HCT116 (cell line): ENCODE measurements at regions not wholly inside any gene's neighbourhood (a gene's known extent, or its start where the extent isn't known, plus 50 kb on each side); places are given as distances from the start of the nearest gene placed in this dataset.
"Not testable (repeated sequence)": the region's sequence is repeated elsewhere in the genome, so short reads cannot be mapped to it uniquely, and the experiment has no call there.

Experiments
- CTCF ChIP-seq, 3 experiments: fragments of 200-600 bp in 1 of 3; sonication (generic) in 1 of 3; IDR thresholded peaks in 2 of 3; conservative IDR thresholded peaks in 1 of 3; 2 replicates each; pipeline ENCODE4 v1.5.1; 2012 to 2017; ENCODE audit warnings: low read depth in 2 of 3, low read length in 2 of 3, antibody characterized with exemption in 1 of 3, borderline replicate concordance in 1 of 3, control low read depth in 1 of 3, mild to moderate bottlenecking in 1 of 3, mixed read lengths in 1 of 3, mixed run types in 1 of 3, moderate library complexity in 1 of 3; ENCODE audit not compliant: insufficient read depth in 1 of 3
- EZH2 ChIP-seq: fragments of 200-600 bp; sonication (generic); IDR thresholded peaks from 2 replicates; pipeline ENCODE4 v1.6.1; 2017; ENCODE audit warnings: antibody characterized with exemption, mixed run types
- EZH2phosphoT487 ChIP-seq: fragments of 200-600 bp; IDR thresholded peaks from 2 replicates; pipeline ENCODE4 v1.6.1; 2018; ENCODE audit warnings: antibody characterized with exemption, borderline replicate concordance
- SRF ChIP-seq: IDR thresholded peaks from 2 replicates; pipeline ENCODE4 v1.6.1; 2012; ENCODE audit warnings: low read depth
- TCF7L2 ChIP-seq: IDR thresholded peaks from 2 replicates; pipeline ENCODE4 v1.7.0; 2011; ENCODE audit warnings: borderline replicate concordance, inconsistent platforms; ENCODE audit not compliant: insufficient read depth, insufficient read length; ENCODE audit errors: extremely low read depth

GRCh38 chr13:18258801-18259419, 922.7 kb downstream of the TUBA3C start:
- TF ChIP-seq EZH2; EZH2phosphoT487; TCF7L2; CTCF (IDR thresholded peaks at IDR 0.05 in 2 of 3, conservative IDR thresholded peaks at IDR 0.05 in 1 of 3; ENCODE audit: borderline replicate concordance in 1 of 3, insufficient read depth in 1 of 3, low read depth in 2 of 3, low read length in 2 of 3); SRF: not testable (repeated sequence)
